D721Med (cell line): ENCODE measurements at regions not wholly inside any gene's neighbourhood (a gene's known extent, or its start where the extent isn't known, plus 50 kb on each side); places are given as distances from the start of the nearest gene placed in this dataset.

Experiments used
- DNase-seq: peaks from one replicate; pipeline ENCODE4 v3.0.0; 2011; ENCODE audit warnings: low spot score; ENCODE audit not compliant: insufficient read length
- FAIRE-seq: peaks from 2 replicates; lab custom pipeline; 2011; peaks lifted over from hg19 to GRCh38; lab: Jason Lieb, UNC
- TF ChIP-seq, protein P1 (sequence below): IDR thresholded peaks from 2 replicates; pipeline ENCODE4 v1.5.1; 2012; ENCODE audit warnings: mild to moderate bottlenecking, control low read depth; ENCODE audit not compliant: insufficient read depth; ENCODE audit errors: missing control alignments

DNA sequence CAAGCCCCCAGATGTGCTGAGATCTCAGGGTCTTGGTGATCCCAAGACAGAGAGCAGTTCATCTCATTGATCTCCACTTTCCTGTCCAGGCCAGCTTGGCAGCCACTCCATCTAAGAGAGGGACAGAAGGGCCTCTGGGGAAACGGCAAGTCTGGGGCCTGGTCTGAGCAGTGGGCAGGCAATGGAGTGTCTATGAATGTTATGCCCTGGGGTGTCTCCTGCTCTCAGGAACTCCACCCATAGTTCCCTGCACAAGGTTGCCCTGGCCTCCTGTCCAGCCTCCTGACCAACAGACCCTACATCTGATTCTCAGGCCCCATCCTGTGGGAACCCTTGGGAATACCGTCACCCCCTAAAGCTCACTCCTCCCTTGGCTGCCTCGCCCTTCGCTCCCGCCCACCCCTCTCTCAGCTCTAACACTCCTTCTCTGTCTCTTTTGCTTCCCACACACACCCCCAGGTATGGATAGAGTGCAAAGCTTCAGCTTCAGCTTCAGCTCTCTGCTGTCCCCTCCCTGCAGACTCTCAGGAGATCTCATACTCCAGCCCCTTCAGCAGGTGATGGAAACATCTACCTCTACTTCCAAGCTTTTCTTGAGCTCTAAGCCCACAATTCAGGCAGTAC lies 83.0 kb downstream of the HIF1AN start:
- TF ChIP-seq, protein P1, sequence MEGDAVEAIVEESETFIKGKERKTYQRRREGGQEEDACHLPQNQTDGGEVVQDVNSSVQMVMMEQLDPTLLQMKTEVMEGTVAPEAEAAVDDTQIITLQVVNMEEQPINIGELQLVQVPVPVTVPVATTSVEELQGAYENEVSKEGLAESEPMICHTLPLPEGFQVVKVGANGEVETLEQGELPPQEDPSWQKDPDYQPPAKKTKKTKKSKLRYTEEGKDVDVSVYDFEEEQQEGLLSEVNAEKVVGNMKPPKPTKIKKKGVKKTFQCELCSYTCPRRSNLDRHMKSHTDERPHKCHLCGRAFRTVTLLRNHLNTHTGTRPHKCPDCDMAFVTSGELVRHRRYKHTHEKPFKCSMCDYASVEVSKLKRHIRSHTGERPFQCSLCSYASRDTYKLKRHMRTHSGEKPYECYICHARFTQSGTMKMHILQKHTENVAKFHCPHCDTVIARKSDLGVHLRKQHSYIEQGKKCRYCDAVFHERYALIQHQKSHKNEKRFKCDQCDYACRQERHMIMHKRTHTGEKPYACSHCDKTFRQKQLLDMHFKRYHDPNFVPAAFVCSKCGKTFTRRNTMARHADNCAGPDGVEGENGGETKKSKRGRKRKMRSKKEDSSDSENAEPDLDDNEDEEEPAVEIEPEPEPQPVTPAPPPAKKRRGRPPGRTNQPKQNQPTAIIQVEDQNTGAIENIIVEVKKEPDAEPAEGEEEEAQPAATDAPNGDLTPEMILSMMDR: no peak
- DNase-seq: no peak
- no peak for FAIRE-seq

DNA sequence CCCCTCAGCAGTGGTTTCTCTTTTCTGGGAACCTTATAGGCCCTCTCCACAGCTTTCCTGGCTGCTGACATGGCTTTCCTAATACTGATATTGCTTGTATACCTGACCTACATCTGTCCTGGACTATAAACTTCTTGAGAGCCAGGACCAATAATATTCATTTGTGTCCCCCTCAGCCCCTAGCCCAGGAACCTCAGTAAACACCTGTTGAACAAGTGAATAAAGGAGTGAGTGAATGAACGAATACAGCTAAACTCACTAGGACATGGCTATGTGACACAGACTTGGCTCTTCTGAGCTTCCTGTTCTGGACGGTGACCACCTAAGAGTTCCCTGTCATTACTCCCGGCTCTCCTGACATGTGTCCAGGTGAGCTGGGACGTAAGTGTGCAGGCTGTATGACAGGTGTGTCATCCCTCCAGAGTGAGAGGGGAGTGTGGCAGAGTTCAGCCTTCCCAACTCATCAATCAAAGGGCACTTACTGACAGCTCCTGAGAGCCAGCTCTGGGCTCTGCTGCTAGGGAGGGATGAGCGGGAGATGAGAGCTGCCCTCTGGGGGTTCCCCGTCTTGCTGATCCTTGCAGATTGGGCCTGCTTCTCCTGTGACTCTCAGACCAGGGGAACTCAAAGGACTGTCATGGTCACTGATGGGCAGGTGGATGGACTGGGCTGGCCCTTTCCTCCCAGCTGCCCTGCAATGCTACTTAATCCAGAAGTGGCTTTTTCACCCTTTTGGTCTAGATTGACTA lies 84.5 kb downstream of the HIF1AN start:
- no peak for FAIRE-seq
- TF ChIP-seq, protein P1: no peak
- DNase-seq: no peak

DNA sequence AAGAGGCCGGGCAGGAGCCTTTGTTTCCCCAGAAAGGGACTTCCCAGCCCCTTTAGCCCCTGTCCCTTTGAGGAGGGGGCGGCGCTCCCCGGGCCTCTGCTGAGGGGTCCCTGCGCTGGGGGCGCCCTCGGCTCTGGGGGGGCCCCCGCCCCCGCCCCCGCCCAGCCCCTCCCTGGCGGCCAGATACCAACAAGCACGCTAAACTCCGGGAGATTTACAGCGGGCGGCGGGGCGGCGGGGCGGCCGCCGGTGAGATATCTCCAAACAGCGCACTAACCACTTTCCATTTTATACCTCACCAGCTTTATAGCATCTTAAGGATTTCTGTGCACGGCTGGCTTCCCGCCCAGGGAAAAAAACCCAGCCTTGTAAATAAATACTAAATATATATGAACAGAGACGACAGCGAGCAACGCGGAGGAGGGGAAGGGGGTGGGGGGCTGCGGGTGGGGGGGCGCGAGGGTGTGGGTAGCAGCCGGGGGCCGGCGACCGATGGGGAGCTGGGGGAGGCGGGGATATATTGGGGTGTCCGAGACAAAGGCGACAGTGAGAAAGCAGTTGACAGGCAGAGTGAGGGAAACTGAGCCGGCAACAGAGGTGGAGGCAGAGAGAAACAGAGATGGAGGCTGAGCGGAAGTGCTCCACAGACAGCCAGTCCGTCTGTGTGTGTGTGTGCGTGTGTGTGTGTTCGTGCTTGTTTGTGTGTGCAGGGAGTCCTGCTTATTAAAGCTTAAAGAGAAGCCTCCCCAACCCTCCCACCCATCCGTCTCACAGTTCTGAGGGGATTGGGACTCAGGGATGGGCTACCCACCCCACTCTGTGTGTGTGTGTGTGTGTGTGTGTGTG lies 85.8 kb downstream of the HIF1AN start:
- FAIRE-seq (no peak), DNase-seq (no peak)
- TF ChIP-seq, protein P1: no peak

DNA sequence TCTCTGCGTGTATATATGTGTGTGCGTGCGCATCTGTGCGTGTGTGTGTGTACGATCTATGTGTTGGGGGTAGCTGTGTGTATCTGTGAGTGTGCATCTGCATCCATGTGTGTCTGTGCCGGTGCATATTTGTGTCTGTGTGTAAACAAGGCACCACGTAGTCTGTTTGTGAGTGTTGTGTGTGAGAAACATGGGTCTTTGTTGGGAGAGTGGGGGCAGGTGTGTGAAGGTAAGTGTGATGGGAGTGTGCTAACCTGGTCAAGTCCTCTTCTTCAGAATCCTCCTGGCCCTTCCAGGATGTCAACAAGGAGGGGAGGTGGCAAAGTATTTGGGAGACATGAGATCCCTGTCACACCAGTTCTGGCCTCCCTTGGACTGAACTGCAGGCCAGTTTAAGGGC lies 87.2 kb downstream of the HIF1AN start:
- DNase-seq: no peak
- TF ChIP-seq, protein P1: no peak
- FAIRE-seq: no peak

DNA sequence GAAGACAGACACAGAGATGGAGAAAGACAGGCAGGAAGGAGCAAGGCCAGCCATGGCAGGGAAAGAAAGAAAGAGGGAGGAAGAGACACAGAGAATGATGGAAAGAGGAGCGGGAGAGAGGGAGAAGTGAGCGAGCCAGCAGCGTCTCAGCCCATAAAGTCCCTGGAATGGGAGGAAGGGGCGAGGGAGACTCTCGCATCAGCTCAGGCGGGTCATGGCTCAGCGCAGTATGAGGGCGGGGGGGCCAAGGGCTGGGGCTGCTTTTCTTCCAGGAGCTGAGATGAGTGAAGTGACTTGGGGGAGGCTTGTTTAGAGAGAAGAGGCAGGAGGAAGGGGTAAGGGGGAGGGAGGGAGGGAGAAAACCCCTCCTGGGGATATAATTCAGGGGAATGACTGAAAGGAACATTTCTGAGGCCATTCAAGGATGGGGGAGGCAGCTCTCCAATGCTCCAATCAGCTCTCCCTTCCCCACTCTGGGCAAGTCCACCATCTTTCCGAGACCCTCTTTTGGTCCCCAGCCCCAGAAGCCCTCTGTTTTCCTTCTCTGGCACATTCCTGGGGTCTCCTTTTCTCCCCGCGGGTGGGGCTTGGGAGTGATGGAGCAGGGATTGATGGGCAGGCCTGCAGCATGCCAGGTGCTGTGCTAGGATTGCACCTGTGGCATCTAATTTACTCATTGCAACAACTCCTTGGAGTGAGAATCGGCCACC lies 87.9 kb downstream of the HIF1AN start:
- DNase-seq (no peak), FAIRE-seq (no peak)
- TF ChIP-seq, protein P1: no peak

DNA sequence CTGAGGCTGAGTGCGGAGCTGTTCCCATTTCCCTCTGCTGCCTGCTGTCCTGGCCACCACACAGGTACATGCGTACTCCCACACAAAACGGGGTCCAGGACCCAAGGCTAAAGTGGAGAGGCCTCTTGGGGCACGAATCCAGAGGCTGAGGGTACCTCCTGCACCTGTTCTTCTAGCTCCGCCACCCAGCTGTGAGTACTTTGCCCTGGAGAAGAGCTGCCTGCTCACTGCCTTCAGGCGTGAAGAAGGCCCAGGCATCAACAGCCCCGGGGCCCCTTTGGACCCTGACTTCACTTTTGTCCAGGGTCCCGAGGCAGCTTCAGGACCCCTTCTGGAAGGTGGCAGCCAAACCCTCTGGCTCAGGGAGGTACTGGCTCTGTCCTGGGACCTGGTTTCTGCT lies 88.6 kb downstream of the HIF1AN start:
- DNase-seq (no peak), FAIRE-seq (no peak)
- TF ChIP-seq, protein P1: no peak
